ENCODE measurements at regions not wholly inside any gene's neighbourhood (a gene's known extent, or its start where the extent isn't known, plus 50 kb on each side); places are given as distances from the start of the nearest gene placed in this dataset.

DNA sequence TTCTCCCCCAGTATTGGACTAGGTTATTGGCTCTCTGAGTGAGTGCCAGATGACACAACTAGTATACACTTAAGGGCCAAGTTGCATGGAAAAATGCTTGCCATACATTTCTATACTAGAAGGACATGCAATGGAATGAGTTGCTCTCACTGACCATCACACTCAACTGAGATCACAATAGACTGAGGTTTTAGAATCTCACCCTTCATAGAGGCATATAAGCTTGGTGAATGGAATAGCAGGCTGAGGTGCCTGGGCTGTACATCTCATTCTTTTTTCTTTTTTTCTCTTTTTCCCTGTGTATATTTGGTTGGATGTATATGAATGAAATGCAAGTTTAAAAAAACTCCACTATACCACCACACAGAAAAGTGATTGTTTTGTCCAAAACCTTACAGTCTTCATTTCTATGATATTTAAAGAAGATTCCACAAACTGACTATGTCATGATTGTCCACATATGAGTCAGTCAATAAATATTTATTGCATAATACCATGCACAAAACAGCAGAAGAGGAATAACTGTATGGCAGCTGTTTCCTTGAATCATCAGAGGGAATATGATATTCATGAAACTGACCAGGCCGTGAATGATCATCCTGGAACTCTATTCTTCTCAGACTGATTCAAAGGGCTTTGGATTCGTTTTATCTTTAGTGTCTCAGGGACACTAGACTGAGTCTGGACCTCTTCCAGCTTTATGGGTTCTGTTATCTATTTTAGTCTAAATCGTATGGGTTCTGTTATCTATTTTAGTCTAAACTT, 122.6 kb upstream of the STK17B start:
- Mint-ChIP-seq H3K4me1 (peaks cover 3% of the 10 kb centered on the region), H3K9me3 (no peaks in the 10 kb centered on the region), H3K36me3 (peaks cover 3% of the 10 kb centered on the region), H3K27ac (no peak overlapping the region), H3K27me3 (ENCODE audit: insufficient read depth, low read depth) (no peaks in the 10 kb centered on the region), H3K4me3 (no peak overlapping the region)
- no peaks in the 10 kb centered on the region for H4K20me1 ChIP-seq (ENCODE audit: low read depth)
- no peak overlapping the region for H3K4me3 ChIP-seq
- H3K9me3 ChIP-seq (ENCODE audit: low read depth) = no peaks in the 10 kb centered on the region
- H2AFZ ChIP-seq (replicated peaks) = no peak overlapping the region
- no peak overlapping the region for H3K27ac ChIP-seq
- no peaks in the 10 kb centered on the region for H3K4me1 ChIP-seq
- no peaks in the 10 kb centered on the region for H3F3A ChIP-seq (ENCODE audit: low read depth)
- H3K9ac ChIP-seq = no peak overlapping the region
- no peak overlapping the region for H3K4me2 ChIP-seq
- no peak for DNase-seq (ENCODE audit: low spot score)
- no peaks in the 10 kb centered on the region for H3K27me3 ChIP-seq
- no peaks in the 10 kb centered on the region for H3K79me2 ChIP-seq (ENCODE audit: low read depth)
- no peak for TF ChIP-seq CTCF (IDR thresholded peaks at IDR 0.05)
- TF ChIP-seq EZH2 (IDR thresholded peaks at IDR 0.05) = no peak
- TF ChIP-seq EZH2phosphoT487 (IDR thresholded peaks at IDR 0.05) = no peak
- H3K36me3 ChIP-seq = no peaks in the 10 kb centered on the region

DNA sequence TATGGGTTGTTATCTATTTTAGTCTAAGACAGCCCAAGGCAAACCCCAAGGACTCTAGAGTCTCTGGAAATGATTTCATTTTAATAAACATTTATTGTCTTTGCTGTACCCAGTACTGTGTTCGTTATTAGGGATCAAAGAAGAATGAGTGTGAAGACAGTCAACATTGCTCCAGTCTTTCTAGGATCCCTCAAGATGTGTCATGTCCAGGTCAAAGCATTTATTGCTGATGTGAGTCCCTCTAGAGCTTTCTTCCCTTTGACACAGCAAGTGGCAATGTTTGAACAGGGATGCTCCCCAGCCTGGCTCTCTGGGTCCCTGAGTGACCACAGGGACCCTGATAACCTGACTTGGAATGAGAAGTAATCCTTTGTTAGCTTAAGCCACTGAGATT, 123.1 kb upstream of the STK17B start:
- Mint-ChIP-seq H3K4me3 (no peak overlapping the region), H3K36me3 (peaks cover 3% of the 10 kb centered on the region), H3K4me1 (peaks cover 3% of the 10 kb centered on the region), H3K9me3 (no peaks in the 10 kb centered on the region), H3K27me3 (ENCODE audit: insufficient read depth, low read depth) (no peaks in the 10 kb centered on the region), H3K27ac (no peak overlapping the region)
- H3K4me3 ChIP-seq = no peak overlapping the region
- H2AFZ ChIP-seq (replicated peaks) = no peak overlapping the region
- no peaks in the 10 kb centered on the region for H3K36me3 ChIP-seq
- H3K9me3 ChIP-seq (ENCODE audit: low read depth) = no peaks in the 10 kb centered on the region
- no peak for DNase-seq (ENCODE audit: low spot score)
- no peak for TF ChIP-seq EZH2phosphoT487 (IDR thresholded peaks at IDR 0.05)
- no peak for TF ChIP-seq EZH2 (IDR thresholded peaks at IDR 0.05)
- TF ChIP-seq CTCF (IDR thresholded peaks at IDR 0.05) = no peak
- H3K27me3 ChIP-seq = no peaks in the 10 kb centered on the region
- H3K4me1 ChIP-seq = no peaks in the 10 kb centered on the region
- no peaks in the 10 kb centered on the region for H3K79me2 ChIP-seq (ENCODE audit: low read depth)
- H3K27ac ChIP-seq = no peak overlapping the region
- no peak overlapping the region for H3K9ac ChIP-seq
- H4K20me1 ChIP-seq (ENCODE audit: low read depth) = no peaks in the 10 kb centered on the region
- no peaks in the 10 kb centered on the region for H3F3A ChIP-seq (ENCODE audit: low read depth)
- no peak overlapping the region for H3K4me2 ChIP-seq

- Histone ChIP-seq H3K36me3 (no peaks in the 10 kb centered on the region), H4K20me1 (ENCODE audit: low read depth) (no peaks in the 10 kb centered on the region), H3K79me2 (ENCODE audit: low read depth) (no peaks in the 10 kb centered on the region), H2AFZ (replicated peaks) (no peak overlapping the region), H3F3A (ENCODE audit: low read depth) (no peaks in the 10 kb centered on the region), H3K27me3 (no peaks in the 10 kb centered on the region), H3K9ac (no peak overlapping the region), H3K4me3 (no peak overlapping the region), H3K4me2 (no peak overlapping the region), H3K9me3 (ENCODE audit: low read depth) (no peaks in the 10 kb centered on the region), H3K4me1 (no peaks in the 10 kb centered on the region), H3K27ac (no peak overlapping the region)
- Mint-ChIP-seq H3K27ac (no peak overlapping the region), H3K4me3 (no peak overlapping the region), H3K4me1 (peaks cover 3% of the 10 kb centered on the region), H3K36me3 (peaks cover 3% of the 10 kb centered on the region), H3K27me3 (ENCODE audit: insufficient read depth, low read depth) (no peaks in the 10 kb centered on the region), H3K9me3 (no peaks in the 10 kb centered on the region)
- TF ChIP-seq CTCF (IDR thresholded peaks at IDR 0.05) = no peak
- no peak for TF ChIP-seq EZH2phosphoT487 (IDR thresholded peaks at IDR 0.05)
- no peak for TF ChIP-seq EZH2 (IDR thresholded peaks at IDR 0.05)
- no peak for DNase-seq (ENCODE audit: low spot score)
Observed at GRCh38 chr2:196295005-196295404, 123.6 kb upstream of the STK17B start.
